NCI-H128 (cell line): ENCODE measurements at regions not wholly inside any gene's neighbourhood (a gene's known extent, or its start where the extent isn't known, plus 50 kb on each side); places are given as distances from the start of the nearest gene placed in this dataset.
"Not testable (repeated sequence)": the region's sequence is repeated elsewhere in the genome, so short reads cannot be mapped to it uniquely, and the experiment has no call there.

Source experiments
- DNase-seq: peaks from one replicate; lab custom pipeline; 2025; ENCODE audit not compliant: unreplicated experiment; lab: John Stamatoyannopoulos, UW

DNA sequence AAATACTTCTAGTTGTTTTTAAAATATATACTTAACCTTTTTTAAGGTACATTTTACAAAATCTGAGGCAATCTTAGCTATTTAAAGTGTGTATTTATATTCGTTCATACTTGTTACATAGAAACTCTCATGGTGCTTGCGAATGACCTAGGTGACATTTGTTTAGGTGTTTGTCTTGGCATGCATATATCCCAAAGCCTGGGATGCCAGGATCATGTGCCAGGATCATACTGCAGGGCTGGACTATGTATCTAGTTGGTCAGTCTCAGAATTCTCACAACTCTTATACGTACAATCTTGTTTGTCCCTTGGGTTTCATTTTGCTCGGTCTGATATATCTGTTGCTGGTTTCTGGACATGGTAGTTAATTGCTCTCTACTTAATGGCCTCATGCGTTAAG is 109.9 kb upstream of the WIPF3 start:
- not testable (repeated sequence) for DNase-seq

DNA sequence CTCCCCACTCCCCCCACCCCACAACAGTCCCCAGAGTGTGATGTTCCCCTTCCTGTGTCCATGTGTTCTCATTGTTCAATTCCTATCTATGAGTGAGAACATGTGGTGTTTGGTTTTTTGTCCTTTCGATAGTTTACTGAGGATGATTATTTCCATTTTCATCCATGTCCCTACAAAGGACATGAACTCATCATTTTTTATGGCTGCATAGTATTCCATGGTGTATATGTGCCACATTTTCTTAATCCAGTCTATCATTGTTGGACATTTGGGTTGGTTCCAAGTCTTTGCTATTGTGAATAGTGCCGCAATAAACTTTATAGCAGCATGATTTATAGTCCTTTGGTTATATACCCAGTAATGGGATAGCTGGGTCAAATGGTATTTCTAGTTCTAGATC is 106.6 kb upstream of the WIPF3 start:
- not testable (repeated sequence) for DNase-seq

DNA sequence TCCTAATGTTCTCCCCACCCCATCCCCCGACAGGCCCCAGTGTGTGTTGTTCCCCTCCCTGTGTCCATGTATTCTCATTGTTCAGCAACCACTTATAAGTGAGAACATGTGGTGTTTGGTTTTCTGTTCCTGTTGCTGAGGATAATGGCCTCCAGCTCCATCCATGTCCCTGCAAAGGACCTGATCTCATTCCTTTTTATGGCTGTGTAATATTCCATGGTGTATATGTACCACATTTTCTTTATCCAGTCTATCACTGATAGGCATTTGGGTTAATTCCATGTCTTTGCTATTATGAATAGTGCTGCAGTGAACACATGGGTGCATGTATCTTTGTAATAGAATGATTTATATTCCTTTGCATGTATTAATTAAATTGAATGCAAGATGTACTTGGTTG is 104.8 kb upstream of the WIPF3 start:
- DNase-seq: not testable (repeated sequence)

DNA sequence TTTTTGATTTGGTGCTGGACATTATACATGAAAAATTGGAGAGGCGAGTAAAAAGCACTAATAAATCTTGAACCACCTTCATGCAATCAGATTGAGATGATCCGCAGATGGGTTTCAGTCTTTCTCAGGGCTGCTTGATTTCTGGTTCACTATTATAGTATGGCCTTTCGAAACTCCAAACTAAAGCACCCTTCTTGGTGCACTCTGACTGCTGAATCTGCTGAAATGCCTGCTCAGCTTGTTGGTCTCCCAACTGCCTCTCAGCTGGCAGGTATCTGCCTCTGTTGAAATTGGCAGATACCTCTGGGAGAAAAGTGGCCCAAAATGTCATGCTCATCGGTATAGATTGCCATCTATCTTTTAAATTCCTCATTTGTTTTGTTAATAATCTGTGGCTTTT is 102.5 kb upstream of the WIPF3 start:
- not testable (repeated sequence) for DNase-seq

DNA sequence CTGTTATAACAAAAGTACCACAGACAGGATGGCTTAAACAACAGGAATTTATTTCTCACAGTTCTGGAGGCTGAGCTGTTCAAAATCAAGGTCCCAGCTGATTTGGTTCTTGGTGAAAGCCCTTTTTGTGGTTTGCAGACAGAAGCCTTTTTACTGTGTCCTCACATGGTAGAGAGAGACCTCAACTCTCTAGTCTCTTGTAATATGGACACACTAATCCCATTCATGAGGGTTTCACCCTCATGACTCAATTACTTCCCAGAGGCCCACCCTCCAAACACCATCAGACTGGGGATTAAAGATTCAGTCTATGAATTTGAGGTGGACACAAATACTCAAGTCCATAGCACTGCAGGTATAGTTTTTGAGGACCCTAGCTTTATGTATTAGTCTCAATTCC is 97.3 kb upstream of the WIPF3 start:
- not testable (repeated sequence) for DNase-seq

DNA sequence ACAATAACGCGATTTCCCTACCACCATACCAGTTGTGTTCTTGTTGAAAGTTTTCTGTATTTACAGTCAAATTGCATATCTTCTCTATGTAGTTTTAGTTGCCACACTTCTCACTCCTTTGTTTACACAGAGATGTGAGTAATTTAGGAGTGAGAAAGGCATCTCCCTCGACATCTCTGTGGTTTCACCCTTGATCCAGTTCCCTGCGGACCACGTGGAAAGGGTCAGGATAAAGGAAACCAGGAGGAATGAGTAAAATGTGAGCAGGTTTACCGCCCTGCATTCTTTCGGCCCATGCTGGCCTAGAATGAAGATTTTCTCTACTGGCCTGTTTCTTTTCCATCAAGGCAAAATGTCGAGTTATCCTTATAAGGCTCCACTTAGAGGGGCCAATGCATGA is 83.2 kb upstream of the WIPF3 start:
- not testable (repeated sequence) for DNase-seq

DNA sequence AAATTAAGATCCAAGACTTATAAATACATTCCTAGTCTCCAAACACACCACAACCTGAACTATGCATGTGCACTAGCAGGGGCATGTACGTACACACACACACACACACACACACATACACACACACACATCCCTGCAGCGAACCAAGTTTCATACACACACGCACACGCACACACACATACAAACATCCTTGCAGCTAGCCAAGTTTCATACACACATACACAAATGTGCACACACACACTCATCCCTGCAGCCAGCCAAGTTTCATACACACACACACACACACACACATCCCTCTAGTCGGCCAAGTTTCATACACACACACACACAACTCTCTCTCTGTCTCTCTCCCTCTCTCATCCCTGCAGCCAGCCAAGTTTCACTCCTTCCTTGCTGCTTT is 82.7 kb upstream of the WIPF3 start:
- DNase-seq: no peak

DNA sequence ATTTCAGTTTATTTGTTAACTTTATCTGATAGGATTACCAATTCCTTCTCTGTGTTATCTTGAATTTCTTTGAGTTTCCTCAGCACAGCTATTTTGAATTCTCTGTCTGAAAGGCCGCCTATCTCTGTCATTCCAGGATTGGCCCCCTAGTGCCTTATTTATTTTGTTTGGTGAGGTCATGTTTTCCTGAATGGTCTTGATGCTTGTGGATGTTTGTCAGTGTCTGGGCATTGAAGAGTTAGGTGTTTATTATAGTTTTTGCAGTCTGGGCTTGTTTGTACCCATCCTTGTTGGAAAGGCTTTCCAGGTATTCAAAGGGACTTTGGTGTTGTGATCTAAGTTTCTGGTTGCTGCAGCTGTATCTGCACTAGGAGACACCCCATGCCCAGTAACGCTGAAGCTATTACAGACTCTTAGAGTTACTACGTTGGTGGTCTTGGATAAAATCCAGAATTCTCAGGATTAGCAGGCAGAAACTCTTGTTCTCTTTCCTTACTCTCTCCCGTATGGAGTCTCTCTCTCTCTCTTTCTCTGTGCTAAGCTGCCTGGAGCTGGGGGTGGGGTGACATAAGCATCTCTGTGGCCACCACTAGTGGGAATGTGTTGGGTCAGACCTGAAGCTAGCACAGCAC is 76.7 kb upstream of the WIPF3 start:
- not testable (repeated sequence) for DNase-seq

DNA sequence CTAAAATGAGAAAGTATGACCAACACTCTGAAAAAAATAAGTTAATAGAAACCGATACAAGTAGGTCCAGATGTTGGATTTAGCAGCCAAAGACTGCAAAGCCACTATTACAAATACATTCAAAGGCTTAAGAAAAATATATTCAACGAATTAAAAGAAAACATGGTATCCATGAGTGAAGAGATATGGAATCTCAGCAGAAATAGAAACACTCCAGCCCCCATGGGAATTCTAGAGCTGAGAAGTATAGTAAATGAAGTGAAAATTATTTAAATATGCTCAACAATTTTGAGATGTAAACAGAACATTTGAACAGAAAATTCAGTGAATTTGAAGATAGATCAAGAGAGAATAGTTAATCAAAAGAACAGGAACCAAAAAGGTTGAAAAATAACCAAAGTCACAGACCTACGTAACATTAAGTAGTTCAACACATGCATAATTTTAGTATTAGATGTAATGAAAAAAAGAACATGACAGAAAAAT is 72.0 kb upstream of the WIPF3 start:
- no peak for DNase-seq

DNA sequence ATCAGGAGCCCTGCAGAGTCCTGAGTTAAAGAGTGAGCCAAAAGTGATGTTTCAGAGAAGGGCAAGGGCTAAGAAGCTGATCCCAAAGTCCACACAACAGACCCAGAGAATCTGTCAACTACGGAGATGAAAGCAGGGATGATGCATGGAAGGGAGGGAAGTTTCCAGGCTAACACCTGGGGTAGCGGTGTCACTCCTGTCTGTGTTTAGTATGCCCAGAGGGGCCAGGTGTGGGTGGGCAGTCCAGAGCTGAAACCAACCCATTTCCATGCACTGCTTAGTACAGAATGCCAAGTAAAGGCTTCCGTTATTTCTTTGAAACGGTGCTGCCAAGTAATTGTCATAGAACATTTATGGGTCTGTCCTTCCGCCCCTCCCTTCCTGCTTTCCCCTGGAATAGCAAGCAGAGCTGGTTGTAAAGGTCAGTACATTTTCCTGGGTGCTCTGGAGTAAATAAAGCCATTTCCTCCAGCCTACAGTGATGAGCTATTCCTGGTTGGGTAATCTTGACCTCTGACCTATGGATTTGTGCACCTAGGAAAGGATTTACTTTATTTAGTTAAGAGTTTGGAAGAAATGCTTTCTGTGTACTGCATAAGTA is 58.6 kb upstream of the WIPF3 start:
- not testable (repeated sequence) for DNase-seq

DNA sequence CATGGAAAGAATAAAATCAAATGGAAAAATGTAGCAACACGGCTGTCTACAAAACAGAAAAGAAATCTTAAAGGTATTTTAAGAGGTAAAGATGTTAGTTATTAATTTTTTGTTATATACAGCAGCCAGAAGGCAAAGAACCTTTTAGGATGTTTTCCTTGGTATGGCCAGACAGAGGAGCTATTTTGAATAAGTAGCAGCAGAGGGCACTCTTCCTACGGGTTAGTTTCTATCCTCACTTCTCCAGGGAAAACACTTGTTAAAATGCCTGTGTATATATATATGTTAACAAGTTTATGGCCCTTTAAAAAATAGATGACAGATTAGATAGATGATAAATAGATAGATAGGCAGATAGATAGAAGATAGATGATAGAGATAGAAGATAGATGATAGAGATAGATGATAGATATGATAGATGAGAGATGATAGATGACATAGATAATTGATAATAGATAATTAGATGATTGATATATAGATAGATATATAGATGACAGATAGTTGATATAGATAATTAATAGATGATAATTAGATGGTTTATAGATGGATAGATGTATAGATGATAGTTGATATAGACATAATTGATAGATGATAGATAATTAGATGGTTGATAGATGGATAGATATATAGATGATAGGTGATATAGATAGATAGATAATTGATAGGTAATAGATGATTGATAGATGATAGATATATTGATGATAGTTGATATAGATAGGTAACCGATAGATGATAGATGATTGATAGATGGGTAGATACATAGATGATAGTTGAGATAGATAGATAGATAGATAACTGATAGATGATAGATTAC is 57.8 kb upstream of the WIPF3 start:
- no peak for DNase-seq

DNA sequence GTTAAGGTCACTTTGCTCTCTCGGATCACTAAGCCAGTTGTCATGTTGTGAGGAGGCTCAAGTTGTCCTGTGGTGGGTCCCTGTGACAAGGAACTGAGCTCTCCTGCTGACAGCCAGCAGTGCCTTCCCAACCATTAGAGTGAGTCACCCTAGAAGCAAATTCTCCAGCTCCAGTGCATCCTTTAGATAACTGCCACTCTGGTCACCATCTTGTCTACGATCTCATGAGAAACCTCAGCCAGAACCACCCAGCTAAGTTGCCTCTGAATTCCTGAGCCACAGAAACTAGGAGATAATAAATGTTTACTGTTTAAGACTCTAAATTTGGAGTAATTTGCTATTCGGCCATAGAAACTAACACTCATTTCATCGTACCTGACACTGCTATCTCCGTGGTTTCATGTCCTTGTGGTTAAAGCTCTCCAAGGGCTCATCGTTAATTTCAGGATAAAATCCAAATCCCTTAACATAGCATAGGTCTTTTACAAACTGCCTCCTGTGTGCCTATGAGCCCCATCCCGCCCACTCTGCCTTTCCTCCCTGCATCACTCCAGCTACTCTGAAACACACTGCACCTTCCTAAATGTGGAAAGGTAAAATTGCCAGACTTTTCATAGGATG is 56.5 kb upstream of the WIPF3 start:
- no peak for DNase-seq

DNA sequence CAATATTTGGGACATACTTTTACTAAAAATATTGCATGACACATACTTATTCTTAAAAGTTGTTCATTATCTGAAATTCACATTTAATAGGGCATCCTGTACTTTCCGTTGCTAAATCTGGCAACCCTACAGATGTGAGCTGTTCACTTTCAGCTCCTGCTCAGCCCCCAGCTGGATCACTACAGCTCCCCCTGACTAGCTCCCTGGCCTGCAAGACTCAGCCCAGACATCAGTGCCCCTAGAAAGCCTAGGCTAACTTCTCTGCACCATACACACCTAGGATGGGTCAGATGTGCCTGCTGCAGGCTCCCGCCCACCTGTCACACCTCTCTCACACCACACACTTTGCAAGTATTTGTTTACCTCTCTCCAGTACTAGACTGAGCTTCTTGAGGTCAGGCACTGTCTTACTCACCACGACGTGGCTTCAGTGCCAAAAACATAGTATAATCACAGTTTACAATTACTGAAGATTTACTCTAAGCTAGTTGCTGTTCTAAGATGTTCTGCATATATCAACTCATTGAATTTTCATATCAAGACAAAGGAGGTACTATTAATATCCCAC is 55.9 kb upstream of the WIPF3 start:
- not testable (repeated sequence) for DNase-seq

DNA sequence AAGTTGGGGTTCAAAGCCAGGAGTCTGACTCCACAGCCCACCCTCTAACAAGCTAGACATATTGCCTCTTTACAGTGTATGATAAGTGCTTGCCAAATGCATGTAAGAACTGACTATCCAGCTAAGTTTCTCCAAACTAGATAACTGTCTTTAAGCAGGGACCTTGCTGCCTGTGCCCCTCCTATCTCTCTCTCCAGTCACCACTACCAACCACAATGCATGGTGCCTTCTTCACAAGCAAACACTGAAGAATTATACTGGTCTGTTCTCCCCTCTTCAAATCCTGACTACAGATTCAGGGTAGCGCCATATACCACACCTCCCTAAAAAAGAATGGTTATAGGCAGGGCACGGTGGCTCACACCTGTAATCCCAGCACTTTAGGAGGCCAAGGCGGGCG is 55.3 kb upstream of the WIPF3 start:
- DNase-seq: not testable (repeated sequence)

DNA sequence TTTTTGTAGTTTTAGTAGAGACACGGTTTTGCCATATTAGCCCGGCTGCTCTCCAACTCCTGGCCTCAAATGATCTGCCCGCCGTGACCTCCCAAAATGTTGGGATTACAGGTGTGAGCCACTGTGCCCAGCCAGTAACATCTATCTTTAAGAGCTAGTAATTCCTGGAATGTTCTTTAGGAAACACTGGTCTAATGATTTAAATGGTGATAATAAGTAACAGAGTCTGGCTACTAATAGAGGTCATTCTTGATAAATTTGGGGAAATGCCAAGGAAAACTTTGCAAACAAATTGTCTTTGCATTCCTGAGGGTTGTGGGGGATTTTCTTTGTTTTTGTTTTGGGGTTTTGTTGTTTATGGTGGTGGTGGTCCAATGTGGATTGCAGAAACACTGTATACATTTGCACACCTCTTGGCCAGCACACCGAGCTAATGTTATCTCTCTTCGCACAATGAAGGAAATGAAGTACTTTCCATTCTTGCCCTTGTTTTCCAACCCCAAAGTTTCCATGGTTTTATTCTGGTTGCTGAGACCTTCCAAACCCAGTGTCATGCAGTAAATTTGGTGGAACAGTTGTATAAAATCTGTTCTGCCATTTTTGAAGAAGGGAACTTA is 51.3 kb upstream of the WIPF3 start:
- DNase-seq: no peak
